ENCODE measurements at regions not wholly inside any gene's neighbourhood (a gene's known extent, or its start where the extent isn't known, plus 50 kb on each side); places are given as distances from the start of the nearest gene placed in this dataset.

GRCh38 chr4:111216791-111217190, 593.9 kb upstream of the PITX2 start:
- TF ChIP-seq CTCF (optimal IDR thresholded peaks at IDR 0.05 in 1 of 3, IDR thresholded peaks at IDR 0.05 in 1 of 3, conservative IDR thresholded peaks at IDR 0.05 in 1 of 3; ENCODE audit: extremely low read depth in 1 of 3, insufficient read depth in 2 of 3, low read length in 3 of 3) = no peak
- no peak for TF ChIP-seq EZH2 (IDR thresholded peaks at IDR 0.05; ENCODE audit: low read length)

Measured in keratinocyte (primary cell).